Activated CD4-positive, alpha-beta T cell treated with anti-CD3 and anti-CD28 coated beads for 36 hours (primary cell): ENCODE measurements at regions not wholly inside any gene's neighbourhood (a gene's known extent, or its start where the extent isn't known, plus 50 kb on each side); places are given as distances from the start of the nearest gene placed in this dataset.

ENCODE experiments used
- ATAC-seq: fragments of 200-7000 bp; cut with Tn5 transposase; one replicate; pipeline ENCODE4 v1.10.0; 2021; ENCODE audit warnings: mild to moderate bottlenecking, moderate library complexity
- CTCF ChIA-PET: fragments of 350-600 bp; sonication (Branson Sonifier 250); formaldehyde crosslinking; loops from one replicate; lab custom pipeline; 2021; ENCODE audit warnings: antibody characterized with exemption; lab: Charles Lee
- POLR2A ChIA-PET: fragments of 350-600 bp; sonication (Branson Sonifier 250); formaldehyde crosslinking; loops from one replicate; lab custom pipeline; 2021; ENCODE audit warnings: antibody characterized with exemption, inconsistent platforms; lab: Charles Lee
- DNase-seq: peaks from one replicate; pipeline ENCODE4 v3.0.0-alpha.2; 2020
- H3K27ac Mint-ChIP-seq: one replicate; pipeline ENCODE4 v1.8.0; 2021; ENCODE audit warnings: mixed read lengths
- H3K27me3 Mint-ChIP-seq: one replicate; pipeline ENCODE4 v1.8.0; 2021; ENCODE audit warnings: mixed read lengths
- H3K36me3 Mint-ChIP-seq: one replicate; pipeline ENCODE4 v1.8.0; 2021; ENCODE audit warnings: low read depth, mixed read lengths
- H3K4me1 Mint-ChIP-seq: one replicate; pipeline ENCODE4 v1.8.0; 2021; ENCODE audit warnings: mixed read lengths
- H3K4me3 Mint-ChIP-seq: one replicate; pipeline ENCODE4 v1.8.0; 2021; ENCODE audit warnings: mild to moderate bottlenecking, moderate library complexity, mixed read lengths
- H3K9me3 Mint-ChIP-seq: one replicate; pipeline ENCODE4 v1.8.0; 2021; ENCODE audit warnings: low read depth, mixed read lengths
- intact Hi-C, 2 experiments: fragments of 100-400 bp; cut with DNase I in 1 of 2; cut with micrococcal nuclease in 1 of 2; formaldehyde crosslinking; loops; one replicate each; pipeline versions ENCODE4 v1.14.2 to v1.15.1; 2022 to 2024; cut with DNase I, micrococcal nuclease

GRCh38 chr2:150167711-150168110 lies 319.8 kb downstream of the RND3 start:
- no peak overlapping the region for H3K27ac Mint-ChIP-seq
- ATAC-seq (no peak), DNase-seq (no peak)
- intact Hi-C loops: no loop called here
- no peaks in the 10 kb centered on the region for H3K27me3 Mint-ChIP-seq
- H3K4me3 Mint-ChIP-seq: no peak overlapping the region
- POLR2A ChIA-PET: no interaction called here
- H3K9me3 Mint-ChIP-seq: peaks cover 2% of the 10 kb centered on the region
- CTCF ChIA-PET: no interaction called here
- H3K4me1 Mint-ChIP-seq: no peaks in the 10 kb centered on the region
- no peaks in the 10 kb centered on the region for H3K36me3 Mint-ChIP-seq

GRCh38 chr2:150166313-150167051 lies 321.0 kb downstream of the RND3 start:
- CTCF ChIA-PET: no interaction called here
- POLR2A ChIA-PET: no interaction called here
- H3K27ac Mint-ChIP-seq: no peak overlapping the region
- no peak for ATAC-seq
- no peaks in the 10 kb centered on the region for H3K27me3 Mint-ChIP-seq
- no peaks in the 10 kb centered on the region for H3K36me3 Mint-ChIP-seq
- no peak for DNase-seq
- intact Hi-C loops: no loop called here
- peaks cover 2% of the 10 kb centered on the region for H3K9me3 Mint-ChIP-seq
- H3K4me1 Mint-ChIP-seq: no peaks in the 10 kb centered on the region
- no peak overlapping the region for H3K4me3 Mint-ChIP-seq

DNA sequence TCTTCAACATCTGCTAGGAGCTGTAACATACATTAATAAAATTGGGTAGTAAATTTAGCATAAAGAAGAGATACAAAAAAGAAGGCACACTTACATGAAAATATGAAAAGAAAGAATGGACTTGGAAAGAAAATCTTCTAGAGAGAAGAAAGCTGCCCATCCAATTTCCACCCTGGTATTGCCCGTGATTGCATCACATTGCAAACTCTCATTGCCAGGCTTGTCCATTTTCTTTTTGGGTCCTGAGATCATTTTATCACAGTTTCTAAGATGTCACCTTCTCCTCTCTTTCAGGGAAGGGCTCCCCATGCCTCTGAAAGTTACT lies 321.5 kb downstream of the RND3 start:
- intact Hi-C loops: no loop called here
- ChIA-PET CTCF (no interaction called here), POLR2A (no interaction called here)
- Mint-ChIP-seq H3K4me3 (no peak overlapping the region), H3K9me3 (peaks cover 2% of the 10 kb centered on the region), H3K4me1 (no peaks in the 10 kb centered on the region), H3K27me3 (no peaks in the 10 kb centered on the region), H3K36me3 (no peaks in the 10 kb centered on the region), H3K27ac (no peak overlapping the region)
- no peak for DNase-seq
- ATAC-seq: no peak

GRCh38 chr2:150165442-150165841 lies 322.0 kb downstream of the RND3 start:
- ATAC-seq (no peak), DNase-seq (no peak)
- no peaks in the 10 kb centered on the region for H3K36me3 Mint-ChIP-seq
- H3K4me3 Mint-ChIP-seq: no peak overlapping the region
- no peaks in the 10 kb centered on the region for H3K27me3 Mint-ChIP-seq
- intact Hi-C loops: no loop called here
- ChIA-PET POLR2A (no interaction called here), CTCF (no interaction called here)
- H3K9me3 Mint-ChIP-seq: no peaks in the 10 kb centered on the region
- H3K4me1 Mint-ChIP-seq: no peaks in the 10 kb centered on the region
- H3K27ac Mint-ChIP-seq: no peak overlapping the region

DNA sequence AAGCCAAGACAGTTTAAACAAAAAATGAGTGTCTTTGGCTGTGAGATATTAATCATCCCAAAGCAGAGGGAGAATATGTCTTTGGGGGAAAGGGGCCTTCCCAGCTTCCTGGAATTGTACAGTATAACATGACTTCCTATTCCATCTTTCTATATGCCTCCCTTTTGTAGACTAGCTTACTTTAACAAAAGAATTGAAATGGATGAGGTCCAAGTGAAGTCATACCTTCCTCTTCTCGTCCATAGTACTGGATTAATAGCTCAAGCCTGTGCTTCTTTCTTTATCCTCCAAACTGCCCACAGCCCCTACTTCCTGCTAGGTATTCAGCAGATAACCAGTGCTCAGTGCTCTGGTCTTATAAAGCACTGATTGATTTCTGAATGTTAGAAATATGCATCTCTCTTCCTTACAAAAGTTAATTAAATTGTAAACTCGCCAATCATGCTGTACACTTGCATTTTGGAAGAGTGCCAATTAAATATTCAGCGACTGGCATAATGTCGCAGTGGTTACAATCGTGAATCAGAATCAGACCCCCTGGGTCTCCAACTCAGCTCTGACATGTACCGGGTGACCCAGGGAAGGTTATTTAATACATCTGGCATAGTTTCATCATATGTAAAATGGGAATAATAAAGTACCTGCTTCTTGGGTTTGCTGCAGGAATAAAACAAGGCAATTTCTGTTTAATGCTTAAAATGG lies 325.1 kb downstream of the RND3 start:
- CTCF ChIA-PET: no interaction called here
- POLR2A ChIA-PET: no interaction called here

DNA sequence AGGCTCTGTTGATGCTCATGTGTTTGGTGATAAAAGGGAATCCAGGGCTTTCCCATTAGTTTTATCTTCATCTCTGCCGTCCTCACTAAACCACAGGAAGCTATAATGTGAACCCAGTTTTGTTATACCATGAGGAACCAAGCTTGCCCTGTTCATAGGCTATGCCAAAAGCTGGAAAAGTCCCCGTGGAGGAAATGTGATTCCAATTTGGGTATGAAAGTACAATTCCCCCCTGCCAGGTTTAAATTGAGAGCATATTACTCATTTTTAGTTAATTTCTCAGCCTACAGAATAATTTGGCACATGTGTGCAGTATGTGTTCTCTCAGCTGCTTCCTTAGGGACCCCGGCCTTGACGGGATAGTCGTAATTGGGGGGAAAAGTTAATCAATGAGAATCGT lies 327.4 kb downstream of the RND3 start:
- Mint-ChIP-seq H3K36me3 (no peaks in the 10 kb centered on the region), H3K9me3 (no peaks in the 10 kb centered on the region), H3K4me1 (no peaks in the 10 kb centered on the region), H3K27ac (no peak overlapping the region), H3K27me3 (no peaks in the 10 kb centered on the region), H3K4me3 (no peak overlapping the region)
- ChIA-PET POLR2A (no interaction called here), CTCF (no interaction called here)
- intact Hi-C loops: no loop called here
- ATAC-seq (no peak), DNase-seq (no peak)

More for the DNA sequence above, 325.1 kb downstream of the RND3 start:
- Mint-ChIP-seq H3K36me3 (no peaks in the 10 kb centered on the region), H3K4me3 (no peak overlapping the region), H3K9me3 (no peaks in the 10 kb centered on the region), H3K4me1 (no peaks in the 10 kb centered on the region), H3K27me3 (no peaks in the 10 kb centered on the region), H3K27ac (no peak overlapping the region)
- ATAC-seq (no peak), DNase-seq (no peak)
- intact Hi-C loops: no loop called here

- POLR2A ChIA-PET: no interaction called here
These were observed 328.2 kb downstream of the RND3 start for GRCh38 chr2:150159300-150159699.

GRCh38 chr2:150156876-150157275 lies 330.6 kb downstream of the RND3 start:
- H3K27ac Mint-ChIP-seq: no peak overlapping the region
- ChIA-PET POLR2A (no interaction called here), CTCF (no interaction called here)
- no peaks in the 10 kb centered on the region for H3K27me3 Mint-ChIP-seq
- no peaks in the 10 kb centered on the region for H3K9me3 Mint-ChIP-seq
- ATAC-seq (no peak), DNase-seq (no peak)
- intact Hi-C loops: no loop called here
- no peak overlapping the region for H3K4me3 Mint-ChIP-seq
- no peaks in the 10 kb centered on the region for H3K4me1 Mint-ChIP-seq
- H3K36me3 Mint-ChIP-seq: no peaks in the 10 kb centered on the region

More at GRCh38 chr2:150159300-150159699, 328.2 kb downstream of the RND3 start:
- no peaks in the 10 kb centered on the region for H3K27me3 Mint-ChIP-seq
- no peak overlapping the region for H3K27ac Mint-ChIP-seq
- CTCF ChIA-PET: no interaction called here
- no peaks in the 10 kb centered on the region for H3K36me3 Mint-ChIP-seq
- no peak overlapping the region for H3K4me3 Mint-ChIP-seq
- DNase-seq (no peak), ATAC-seq (no peak)
- no peaks in the 10 kb centered on the region for H3K9me3 Mint-ChIP-seq
- no peaks in the 10 kb centered on the region for H3K4me1 Mint-ChIP-seq
- intact Hi-C loops: no loop called here

- Mint-ChIP-seq H3K9me3 (no peaks in the 10 kb centered on the region), H3K27ac (no peak overlapping the region), H3K36me3 (no peaks in the 10 kb centered on the region), H3K4me1 (no peaks in the 10 kb centered on the region), H3K27me3 (no peaks in the 10 kb centered on the region), H3K4me3 (no peak overlapping the region)
- intact Hi-C loops: no loop called here
- ChIA-PET POLR2A (no interaction called here), CTCF (no interaction called here)
- ATAC-seq (no peak), DNase-seq (no peak)
These were observed 331.1 kb downstream of the RND3 start for GRCh38 chr2:150156415-150156814.

- H3K27ac Mint-ChIP-seq: no peak overlapping the region
- ChIA-PET CTCF (no interaction called here), POLR2A (no interaction called here)
- intact Hi-C loops: no loop called here
- no peaks in the 10 kb centered on the region for H3K9me3 Mint-ChIP-seq
- no peak overlapping the region for H3K4me3 Mint-ChIP-seq
- ATAC-seq (no peak), DNase-seq (no peak)
- no peaks in the 10 kb centered on the region for H3K36me3 Mint-ChIP-seq
- H3K4me1 Mint-ChIP-seq: no peaks in the 10 kb centered on the region
- no peaks in the 10 kb centered on the region for H3K27me3 Mint-ChIP-seq
These were observed 333.1 kb downstream of the RND3 start for GRCh38 chr2:150154308-150154797.

GRCh38 chr2:150153646-150154307 lies 333.7 kb downstream of the RND3 start:
- DNase-seq (no peak), ATAC-seq (no peak)
- H3K4me3 Mint-ChIP-seq: no peak overlapping the region
- POLR2A ChIA-PET: no interaction called here
- intact Hi-C loops: no loop called here
- no peaks in the 10 kb centered on the region for H3K27me3 Mint-ChIP-seq
- no peaks in the 10 kb centered on the region for H3K4me1 Mint-ChIP-seq
- CTCF ChIA-PET: no interaction called here
- no peaks in the 10 kb centered on the region for H3K36me3 Mint-ChIP-seq
- H3K27ac Mint-ChIP-seq: no peak overlapping the region
- no peaks in the 10 kb centered on the region for H3K9me3 Mint-ChIP-seq

DNA sequence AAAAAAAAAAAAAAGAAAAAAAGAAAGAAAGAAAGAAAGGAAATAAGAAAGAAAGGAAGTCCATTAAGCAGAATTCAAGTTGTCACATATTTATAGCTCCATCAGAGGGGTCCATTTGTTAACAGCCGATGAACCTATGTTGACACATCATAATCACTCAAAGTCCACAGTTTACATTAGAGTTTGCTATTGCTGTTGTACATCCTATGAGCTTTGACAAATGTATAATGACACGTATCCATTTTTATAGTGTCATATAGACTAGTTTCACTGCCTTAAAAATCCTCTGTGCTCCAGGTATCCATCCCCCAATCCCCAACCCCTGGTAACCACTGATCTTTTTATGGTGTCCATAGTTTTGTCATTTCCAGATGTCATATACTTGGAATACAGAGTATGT lies 335.2 kb downstream of the RND3 start:
- CTCF ChIA-PET: interaction anchor here (0.7 kb wide), 1 partner anchor 229 kb away, joined by 4 read pairs; no protein-coding TSS in a partner anchor
- no peak for DNase-seq
- H3K27me3 Mint-ChIP-seq: no peaks in the 10 kb centered on the region
- no peak for ATAC-seq
- intact Hi-C loops: no loop called here
- POLR2A ChIA-PET: no interaction called here
- H3K27ac Mint-ChIP-seq: no peak overlapping the region
- no peaks in the 10 kb centered on the region for H3K4me1 Mint-ChIP-seq
- no peaks in the 10 kb centered on the region for H3K36me3 Mint-ChIP-seq
- H3K4me3 Mint-ChIP-seq: no peak overlapping the region
- peaks cover 6% of the 10 kb centered on the region for H3K9me3 Mint-ChIP-seq
